ENCODE measurements at regions not wholly inside any gene's neighbourhood (a gene's known extent, or its start where the extent isn't known, plus 50 kb on each side); places are given as distances from the start of the nearest gene placed in this dataset.
"Not testable (repeated sequence)": the region's sequence is repeated elsewhere in the genome, so short reads cannot be mapped to it uniquely, and the experiment has no call there.

DNA sequence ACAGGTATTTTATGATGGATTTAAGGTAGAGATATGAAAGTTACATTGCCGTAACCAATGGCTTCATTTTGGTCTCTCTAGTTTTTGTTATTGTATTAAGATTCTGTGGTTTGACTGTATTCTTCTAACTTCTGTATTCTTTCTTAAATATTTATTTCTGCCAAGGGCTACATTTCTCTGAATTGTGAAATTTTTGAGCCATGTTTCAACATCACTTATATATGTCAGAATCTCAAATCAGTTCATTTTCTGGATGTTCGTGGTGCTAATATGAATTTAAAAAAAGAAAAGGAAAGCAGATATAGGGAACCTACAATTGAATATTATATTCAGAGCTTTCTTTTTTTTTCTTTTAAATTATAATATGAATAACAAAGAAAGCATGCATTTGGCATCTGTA lies 142.7 kb downstream of the ANXA1 start:
- Histone ChIP-seq H3K36me3 (no peaks in the 10 kb centered on the region), H3K9me3 (replicated peaks in 1 of 11) (peaks cover 0 to 12% (median 2%) of the 10 kb centered on the region in 11 experiments; a peak in 7 of 22 replicates), H4K20me1 (no peaks in the 10 kb centered on the region), H3K4me3 (no peak overlapping the region), H3K27ac (no peak overlapping the region), H3K4me2 (no peak overlapping the region), H3K4me1 (no peaks in the 10 kb centered on the region), H3K27me3 (no peaks in the 10 kb centered on the region), H3K9ac (no peak overlapping the region)
- no peak for TF ChIP-seq Cebpa-rat (IDR thresholded peaks at IDR 0.05)

DNA sequence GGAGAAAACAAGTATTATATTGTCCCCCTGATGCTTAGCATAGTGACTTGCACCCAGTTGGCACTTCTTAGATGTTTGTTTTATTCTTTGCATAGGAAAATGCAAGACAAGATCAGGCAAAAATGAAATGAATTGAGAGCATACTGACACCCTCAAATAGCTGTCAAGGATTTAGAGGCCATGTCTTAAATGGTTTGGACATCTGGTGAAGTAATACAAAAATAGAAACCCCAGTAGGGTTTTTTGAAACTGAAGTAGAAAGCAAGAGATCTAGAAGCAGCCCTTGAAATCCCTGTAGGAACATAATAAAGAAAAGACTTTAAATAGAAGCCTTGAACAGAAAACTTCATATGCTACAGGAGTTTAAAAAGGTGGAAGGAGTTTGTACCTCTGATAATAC lies 174.3 kb downstream of the ANXA1 start:
- Histone ChIP-seq H3K4me1 (no peaks in the 10 kb centered on the region), H3K4me3 (no peak overlapping the region), H3K36me3 (no peaks in the 10 kb centered on the region), H3K9me3 (replicated peaks in 1 of 11) (no peaks in the 10 kb centered on the region), H3K9ac (no peak overlapping the region), H3K27me3 (no peaks in the 10 kb centered on the region), H3K4me2 (no peak overlapping the region), H4K20me1 (no peaks in the 10 kb centered on the region), H3K27ac (no peak overlapping the region)
- no peak for TF ChIP-seq Cebpa-rat (IDR thresholded peaks at IDR 0.05)

GRCh38 chr9:73327149-73327548 lies 175.5 kb downstream of the ANXA1 start:
- H4K20me1 ChIP-seq, result no peaks in the 10 kb centered on the region
- no peak overlapping the region for H3K27ac ChIP-seq
- H3K4me1 ChIP-seq, result no peaks in the 10 kb centered on the region
- H3K9me3 ChIP-seq (replicated peaks in 1 of 11), result no peaks in the 10 kb centered on the region
- H3K4me2 ChIP-seq, result no peak overlapping the region
- no peak for TF ChIP-seq Cebpa-rat (IDR thresholded peaks at IDR 0.05)
- no peaks in the 10 kb centered on the region for H3K36me3 ChIP-seq
- H3K27me3 ChIP-seq, result no peaks in the 10 kb centered on the region
- H3K9ac ChIP-seq, result no peak overlapping the region
- H3K4me3 ChIP-seq, result no peak overlapping the region

GRCh38 chr9:73337182-73337581 lies 185.5 kb downstream of the ANXA1 start:
- H3K4me2 ChIP-seq; H3K9me3 ChIP-seq (replicated peaks in 1 of 11); H3K36me3 ChIP-seq; H3K27me3 ChIP-seq; H3K4me3 ChIP-seq; H3K4me1 ChIP-seq; H4K20me1 ChIP-seq; H3K9ac ChIP-seq; H3K27ac ChIP-seq: not testable (repeated sequence)

DNA sequence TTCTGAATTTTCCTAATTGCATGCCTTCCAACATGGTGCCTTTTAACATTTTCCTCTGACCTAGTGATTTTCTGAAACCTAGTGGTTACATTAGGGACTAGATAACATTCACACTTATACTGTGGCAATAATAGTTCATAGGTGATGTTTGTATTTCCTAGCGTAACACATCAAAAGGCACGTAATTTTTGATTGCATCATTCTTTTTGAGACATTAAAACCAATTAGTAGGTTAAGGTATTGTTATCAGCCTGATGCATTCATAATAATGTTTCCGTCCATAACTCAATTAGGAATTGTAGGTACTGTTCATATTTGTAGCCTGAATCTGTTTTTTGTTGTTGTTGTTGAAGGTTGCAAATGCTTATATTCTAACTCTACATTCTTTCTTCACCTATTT lies 192.4 kb downstream of the ANXA1 start:
- H3K27ac ChIP-seq, result no peak overlapping the region

DNA sequence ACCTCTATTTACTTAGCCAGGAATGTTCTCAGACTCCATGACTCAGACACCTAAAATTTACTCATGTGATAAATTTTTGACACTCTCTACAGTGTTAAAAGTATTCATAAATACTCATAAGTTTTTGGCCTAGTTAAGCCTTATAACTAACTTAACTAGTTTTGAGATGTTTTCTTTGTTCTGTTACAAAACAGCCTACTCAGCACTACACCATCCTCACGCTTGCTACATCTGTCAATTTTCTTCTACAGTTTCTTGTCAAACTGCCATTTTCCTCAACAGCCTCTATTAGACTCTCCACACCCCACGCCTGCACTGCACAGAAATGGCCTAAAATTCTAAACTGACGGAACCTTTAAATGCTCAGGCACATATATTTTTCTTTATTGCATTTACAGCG lies 195.5 kb downstream of the ANXA1 start:
- no peaks in the 10 kb centered on the region for H3K4me1 ChIP-seq
- H3K4me2 ChIP-seq, result no peak overlapping the region
- H3K27me3 ChIP-seq, result no peaks in the 10 kb centered on the region

More for the DNA sequence above, 192.4 kb downstream of the ANXA1 start:
- Histone ChIP-seq H3K9ac (no peak overlapping the region), H3K4me2 (no peak overlapping the region), H3K27me3 (no peaks in the 10 kb centered on the region), H4K20me1 (no peaks in the 10 kb centered on the region), H3K4me3 (no peak overlapping the region), H3K9me3 (replicated peaks in 1 of 11) (no peaks in the 10 kb centered on the region), H3K36me3 (no peaks in the 10 kb centered on the region), H3K4me1 (no peaks in the 10 kb centered on the region)
- TF ChIP-seq Cebpa-rat (IDR thresholded peaks at IDR 0.05), result no peak

GRCh38 chr9:73347720-73348119 lies 196.1 kb downstream of the ANXA1 start:
- no peaks in the 10 kb centered on the region for H3K27me3 ChIP-seq
- H3K4me2 ChIP-seq, result no peak overlapping the region
- H3K9me3 ChIP-seq (replicated peaks in 1 of 11), result no peaks in the 10 kb centered on the region
- H3K4me1 ChIP-seq, result no peaks in the 10 kb centered on the region
- no peak for TF ChIP-seq Cebpa-rat (IDR thresholded peaks at IDR 0.05)
- no peak overlapping the region for H3K4me3 ChIP-seq
- H3K36me3 ChIP-seq, result no peaks in the 10 kb centered on the region
- no peak overlapping the region for H3K27ac ChIP-seq
- no peak overlapping the region for H3K9ac ChIP-seq
- H4K20me1 ChIP-seq, result no peaks in the 10 kb centered on the region

More for the DNA sequence above, 195.5 kb downstream of the ANXA1 start:
- no peak for TF ChIP-seq Cebpa-rat (IDR thresholded peaks at IDR 0.05)
- Histone ChIP-seq H3K9me3 (replicated peaks in 1 of 11) (no peaks in the 10 kb centered on the region), H3K4me3 (no peak overlapping the region), H3K27ac (no peak overlapping the region), H3K9ac (no peak overlapping the region), H4K20me1 (no peaks in the 10 kb centered on the region), H3K36me3 (no peaks in the 10 kb centered on the region)

DNA sequence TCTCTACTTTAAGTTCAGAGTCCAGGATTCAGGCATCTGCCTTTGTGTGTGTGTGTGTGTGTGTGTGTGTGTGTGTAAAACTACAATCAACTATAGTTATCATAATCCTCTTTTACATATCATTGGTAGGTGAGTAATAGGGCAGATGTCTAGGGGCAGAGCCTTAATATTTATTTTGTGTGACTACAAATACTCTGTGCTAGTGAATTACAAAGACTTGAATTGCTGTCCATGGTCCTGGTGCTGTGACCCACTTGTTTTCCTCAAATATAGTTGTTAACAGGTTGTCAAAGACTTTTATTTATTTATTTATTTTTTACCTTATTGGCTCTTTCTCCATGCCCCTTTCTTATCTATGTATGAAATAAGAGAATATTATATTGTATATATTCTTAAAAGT lies 196.8 kb downstream of the ANXA1 start:
- Histone ChIP-seq H3K27me3 (no peaks in the 10 kb centered on the region), H3K4me1 (no peaks in the 10 kb centered on the region), H4K20me1 (no peaks in the 10 kb centered on the region), H3K9me3 (replicated peaks in 1 of 11) (no peaks in the 10 kb centered on the region), H3K9ac (no peak overlapping the region), H3K4me2 (no peak overlapping the region), H3K27ac (no peak overlapping the region), H3K4me3 (no peak overlapping the region), H3K36me3 (no peaks in the 10 kb centered on the region)
- TF ChIP-seq Cebpa-rat (IDR thresholded peaks at IDR 0.05), result no peak

DNA sequence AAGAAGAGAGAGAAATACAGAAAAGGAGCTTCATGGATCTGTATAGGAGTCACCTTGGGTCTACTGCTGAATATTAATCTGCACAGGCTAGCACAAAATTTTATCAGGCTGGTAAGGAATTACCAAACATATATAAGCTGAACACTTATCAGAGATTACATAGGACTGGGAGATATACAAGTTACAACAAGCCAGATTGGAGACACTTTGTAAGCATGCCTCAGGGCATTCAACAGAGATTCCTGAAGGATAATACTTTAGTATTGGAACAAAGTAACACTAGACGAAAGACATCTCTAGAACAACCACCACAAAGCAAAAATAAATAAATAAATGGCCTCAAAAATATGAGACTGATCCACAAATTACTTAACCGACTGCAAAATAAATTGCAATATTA lies 197.8 kb downstream of the ANXA1 start:
- Histone ChIP-seq H4K20me1 (no peaks in the 10 kb centered on the region), H3K4me2 (no peak overlapping the region), H3K27me3 (no peaks in the 10 kb centered on the region), H3K36me3 (no peaks in the 10 kb centered on the region), H3K4me1 (no peaks in the 10 kb centered on the region), H3K27ac (no peak overlapping the region), H3K4me3 (no peak overlapping the region), H3K9me3 (replicated peaks in 1 of 11) (no peaks in the 10 kb centered on the region), H3K9ac (no peak overlapping the region)
- TF ChIP-seq Cebpa-rat (IDR thresholded peaks at IDR 0.05), result no peak

DNA sequence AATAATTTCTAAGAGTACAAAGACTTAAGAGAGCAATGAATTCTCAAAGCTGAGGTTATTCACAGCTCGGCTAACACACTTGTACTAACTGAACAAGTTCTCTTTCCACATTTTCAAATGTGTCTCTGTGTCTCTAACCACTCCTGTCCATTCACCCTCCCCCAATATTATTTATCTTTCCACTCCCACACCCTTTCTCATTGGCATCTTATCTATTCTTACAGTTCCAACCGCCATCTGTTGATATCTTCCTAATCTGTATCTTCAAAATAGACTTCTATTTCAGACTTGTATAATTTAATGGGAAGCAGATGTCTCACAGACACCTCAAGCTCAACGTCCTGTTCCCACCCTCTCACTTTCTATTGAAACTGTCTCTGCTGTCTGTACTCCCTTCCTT lies 205.9 kb downstream of the ANXA1 start:
- Histone ChIP-seq H4K20me1 (no peaks in the 10 kb centered on the region), H3K4me2 (no peak overlapping the region), H3K4me1 (no peaks in the 10 kb centered on the region), H3K27me3 (no peaks in the 10 kb centered on the region), H3K4me3 (no peak overlapping the region), H3K27ac (no peak overlapping the region), H3K9me3 (replicated peaks in 1 of 11) (no peaks in the 10 kb centered on the region), H3K36me3 (no peaks in the 10 kb centered on the region), H3K9ac (no peak overlapping the region)
- TF ChIP-seq Cebpa-rat (IDR thresholded peaks at IDR 0.05), result no peak

GRCh38 chr9:73370053-73370452 lies 218.4 kb downstream of the ANXA1 start:
- Histone ChIP-seq H3K27me3 (no peaks in the 10 kb centered on the region), H3K4me1 (peaks cover 0 to 6% (median 0%) of the 10 kb centered on the region in 10 experiments; a peak in 3 of 20 replicates), H3K27ac (no peak overlapping the region), H3K9ac (no peak overlapping the region), H4K20me1 (no peaks in the 10 kb centered on the region), H3K4me2 (peak overlapping the region in 2 of 11 experiments; percentile 3 to 20; a peak in 2 of 22 replicates), H3K9me3 (replicated peaks in 1 of 11) (peaks cover 8 to 19% (median 12%) of the 10 kb centered on the region in 11 experiments; a peak in 20 of 22 replicates), H3K4me3 (no peak overlapping the region), H3K36me3 (no peaks in the 10 kb centered on the region)
- TF ChIP-seq Cebpa-rat (IDR thresholded peaks at IDR 0.05), result peak in 2 of 11 experiments; percentile 37 to 62; a peak in 2 of 22 replicates

Data from BLaER1 treated with 17β-estradiol and CSF1 and Interleukin-3, amounts not matched to agents 10 nM and 100 nM (cell line).